Right cardiac atrium (tissue), 5 donors: ENCODE measurements at regions not wholly inside any gene's neighbourhood (a gene's known extent, or its start where the extent isn't known, plus 50 kb on each side); places are given as distances from the start of the nearest gene placed in this dataset.
"Not testable (repeated sequence)": the region's sequence is repeated elsewhere in the genome, so short reads cannot be mapped to it uniquely, and the experiment has no call there.

ENCODE experiments used
- ATAC-seq, 2 donors: fragments of 200-7000 bp; cut with Tn5 transposase; one replicate each; pipeline versions ENCODE4 v1.8.0 to v1.9.1; 2020; ENCODE audit warnings: moderate library complexity in 2 of 2, mild to moderate bottlenecking in 1 of 2
- DNase-seq, 3 donors: peaks; one replicate each; pipeline ENCODE4 v3.0.0-alpha.2; 2020
- H3K27ac ChIP-seq: one replicate; pipeline ENCODE4 v1.5.1; 2013; ENCODE audit warnings: mild to moderate bottlenecking, low read length, control low read depth, moderate library complexity
- H3K27me3 ChIP-seq: one replicate; pipeline ENCODE4 v1.6.1; 2013; ENCODE audit not compliant: control insufficient read depth, insufficient read depth
- H3K4me1 ChIP-seq: one replicate; pipeline ENCODE4 v1.6.1; 2013; ENCODE audit warnings: low read length; ENCODE audit not compliant: control insufficient read depth, insufficient read depth
- H3K4me3 ChIP-seq: one replicate; pipeline ENCODE4 v1.5.1; 2013; ENCODE audit warnings: low read length, control low read depth
- H3K9me3 ChIP-seq: one replicate; pipeline ENCODE4 v1.6.1; 2013; ENCODE audit warnings: low read length; ENCODE audit not compliant: control insufficient read depth
- WGBS: extraction: QIAGEN DNeasy Blood & Tissue Kit; methylation state at CpG from one replicate; pipeline ENCODE4 v1.1.7; 2013; 5-methylcytosine and 5-hydroxymethylcytosine counted together
- intact Hi-C, 4 donors: fragments of 100-400 bp; cut with DNase I; formaldehyde crosslinking; loops; one replicate each; pipeline versions ENCODE4 v1.11.0 to v1.14.0; 2022 to 2023
- donor health status: healthy with polysubstance abuse.
- donor health status: DM: no; HTN: yes; CAD: no.
- donor health status: DM: no; HTN: no; CAD: no.
- donor health status: DM: no; HTN: yes; CAD: no; lungs with severe emphysema.
- donor health status: DM: yes; HTN: yes; CAD: no.

GRCh38 chr21:43477945-43478386, 51.0 kb upstream of the SIK1 start:
- H3K4me3 ChIP-seq, intact Hi-C loops, H3K4me1 ChIP-seq, H3K9me3 ChIP-seq, H3K27me3 ChIP-seq, H3K27ac ChIP-seq, DNase-seq: not testable (repeated sequence)
- peak; percentile 83 to 90 for ATAC-seq
- WGBS: no CpG with 5 or more reads among the region's 16 CpGs
